ENCODE measurements at regions not wholly inside any gene's neighbourhood (a gene's known extent, or its start where the extent isn't known, plus 50 kb on each side); places are given as distances from the start of the nearest gene placed in this dataset.

- ChIA-PET POLR2A (no interaction called here), CTCF (no interaction called here)
- DNase-seq (ENCODE audit: extremely low spot score): no peak
Measured at GRCh38 chr12:115160271-115161128, 476.5 kb upstream of the TBX3 start.

GRCh38 chr12:115158816-115159215, 474.8 kb upstream of the TBX3 start:
- DNase-seq (ENCODE audit: extremely low spot score): no peak
- CTCF ChIA-PET: no interaction called here
- no peak for TF ChIP-seq FOXM1 (IDR thresholded peaks at IDR 0.05; ENCODE audit: borderline replicate concordance)
- no peak for TF ChIP-seq ZNF384 (IDR thresholded peaks at IDR 0.05)
- no peak for TF ChIP-seq CTBP1 (IDR thresholded peaks at IDR 0.05; ENCODE audit: borderline replicate concordance)
- TF ChIP-seq ARNT (IDR thresholded peaks at IDR 0.05): no peak
- no peak for TF ChIP-seq L3MBTL2 (conservative IDR thresholded peaks at IDR 0.05)
- no peak for TF ChIP-seq LEF1 (IDR thresholded peaks at IDR 0.05; ENCODE audit: borderline replicate concordance)
- no peak for TF ChIP-seq PKNOX1 (IDR thresholded peaks at IDR 0.05)
- TF ChIP-seq ELF4 (IDR thresholded peaks at IDR 0.05): no peak
- POLR2A ChIA-PET: no interaction called here

More at GRCh38 chr12:115160271-115161128, 476.5 kb upstream of the TBX3 start:
- TF ChIP-seq L3MBTL2 (conservative IDR thresholded peaks at IDR 0.05) (no peak), ELF4 (IDR thresholded peaks at IDR 0.05) (no peak), SP1 (IDR thresholded peaks at IDR 0.05) (no peak), SUZ12 (IDR thresholded peaks at IDR 0.05) (no peak), FOXK2 (IDR thresholded peaks at IDR 0.05) (no peak), CTBP1 (IDR thresholded peaks at IDR 0.05; ENCODE audit: borderline replicate concordance) (no peak), NFRKB (IDR thresholded peaks at IDR 0.05) (no peak), HDGF (IDR thresholded peaks at IDR 0.05; ENCODE audit: borderline replicate concordance) (no peak), FOXM1 (IDR thresholded peaks at IDR 0.05; ENCODE audit: borderline replicate concordance) (no peak), LEF1 (IDR thresholded peaks at IDR 0.05; ENCODE audit: borderline replicate concordance) (no peak), PKNOX1 (IDR thresholded peaks at IDR 0.05) (no peak), FOXA1 (IDR thresholded peaks at IDR 0.05) (no peak), ARNT (IDR thresholded peaks at IDR 0.05) (no peak), TARDBP (IDR thresholded peaks at IDR 0.05) (no peak), ZNF384 (IDR thresholded peaks at IDR 0.05) (no peak)

- TF ChIP-seq FOXK2 (IDR thresholded peaks at IDR 0.05) (no peak), NFRKB (IDR thresholded peaks at IDR 0.05) (no peak), ELF4 (IDR thresholded peaks at IDR 0.05) (no peak), ZNF384 (IDR thresholded peaks at IDR 0.05) (no peak), PKNOX1 (IDR thresholded peaks at IDR 0.05) (no peak)
- CTCF ChIA-PET: no interaction called here
- POLR2A ChIA-PET: no interaction called here
- no peak for DNase-seq (ENCODE audit: extremely low spot score)
Measured at GRCh38 chr12:115155665-115156645, 472.0 kb upstream of the TBX3 start.

GRCh38 chr12:115149685-115150378, 465.9 kb upstream of the TBX3 start:
- POLR2A ChIA-PET: no interaction called here
- TF ChIP-seq FOXA1 (IDR thresholded peaks at IDR 0.05) (no peak), ELF4 (IDR thresholded peaks at IDR 0.05) (no peak), SUZ12 (IDR thresholded peaks at IDR 0.05) (no peak), BHLHE40 (IDR thresholded peaks at IDR 0.05; ENCODE audit: borderline replicate concordance) (no peak), TARDBP (IDR thresholded peaks at IDR 0.05) (no peak)
- CTCF ChIA-PET: no interaction called here
- DNase-seq (ENCODE audit: extremely low spot score): no peak

- TF ChIP-seq ARNT (IDR thresholded peaks at IDR 0.05): no peak
- no peak for TF ChIP-seq TARDBP (IDR thresholded peaks at IDR 0.05)
- TF ChIP-seq SP1 (IDR thresholded peaks at IDR 0.05): no peak
- no peak for TF ChIP-seq SUZ12 (IDR thresholded peaks at IDR 0.05)
- no peak for TF ChIP-seq CTBP1 (IDR thresholded peaks at IDR 0.05; ENCODE audit: borderline replicate concordance)
- no peak for TF ChIP-seq FOXK2 (IDR thresholded peaks at IDR 0.05)
- no peak for TF ChIP-seq L3MBTL2 (conservative IDR thresholded peaks at IDR 0.05)
- no peak for TF ChIP-seq PKNOX1 (IDR thresholded peaks at IDR 0.05)
- no peak for TF ChIP-seq ELF4 (IDR thresholded peaks at IDR 0.05)
- TF ChIP-seq HDGF (IDR thresholded peaks at IDR 0.05; ENCODE audit: borderline replicate concordance): no peak
- no peak for TF ChIP-seq FOXM1 (IDR thresholded peaks at IDR 0.05; ENCODE audit: borderline replicate concordance)
- no peak for TF ChIP-seq BHLHE40 (IDR thresholded peaks at IDR 0.05; ENCODE audit: borderline replicate concordance)
- no peak for TF ChIP-seq LEF1 (IDR thresholded peaks at IDR 0.05; ENCODE audit: borderline replicate concordance)
- no peak for TF ChIP-seq ZNF384 (IDR thresholded peaks at IDR 0.05)
- DNase-seq (ENCODE audit: extremely low spot score): no peak
- ChIA-PET CTCF (no interaction called here), POLR2A (no interaction called here)
Measured at GRCh38 chr12:115149279-115149678, 465.3 kb upstream of the TBX3 start.
